HG03045 (cell line): ENCODE measurements at regions not wholly inside any gene's neighbourhood (a gene's known extent, or its start where the extent isn't known, plus 50 kb on each side); places are given as distances from the start of the nearest gene placed in this dataset.

Source experiments
- ATAC-seq: cut with Tn5 transposase; IDR thresholded peaks from one replicate; pipeline ENCODE4 v1.9.1; 2021; ENCODE audit warnings: mild to moderate bottlenecking, moderate library complexity; ENCODE audit not compliant: unreplicated experiment

DNA sequence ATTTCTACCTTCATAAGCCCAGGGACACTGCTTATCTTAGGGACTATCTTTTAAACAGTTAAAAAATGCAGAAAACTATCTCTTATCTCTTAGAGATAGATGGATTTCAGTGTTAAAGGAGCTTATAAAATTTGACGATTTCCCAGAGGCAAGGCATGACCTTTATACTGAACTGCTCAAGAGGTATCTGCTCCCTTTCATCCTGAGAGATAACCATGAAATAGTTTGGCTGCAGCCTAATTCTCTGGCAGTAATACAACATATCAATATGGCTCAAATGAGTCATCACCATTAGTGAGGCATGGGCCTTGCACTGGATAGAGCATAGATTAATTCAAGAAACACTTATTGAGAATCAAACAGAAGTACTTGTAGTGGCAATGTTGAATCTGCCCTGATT is 348.2 kb upstream of the GRIA3 start:
- no peak for ATAC-seq

DNA sequence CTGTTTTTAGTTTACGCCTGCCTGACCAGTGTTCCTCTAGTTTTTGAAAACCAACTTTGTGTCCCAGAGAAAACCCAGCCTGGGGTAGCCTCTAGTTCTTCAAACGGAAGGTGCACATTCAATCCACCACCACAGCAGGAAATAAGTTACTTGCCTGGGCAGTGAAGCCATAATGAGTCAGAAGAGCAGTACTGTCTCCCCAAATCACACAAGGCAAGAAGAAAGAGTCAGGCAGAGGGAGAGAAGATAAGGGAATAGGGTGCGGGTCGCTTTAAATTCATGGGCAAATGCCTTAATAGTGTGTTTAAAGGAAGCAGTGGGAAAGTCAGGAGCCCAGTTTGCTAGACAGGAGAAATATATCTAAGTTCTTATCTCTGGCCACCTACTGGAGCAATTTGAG is 333.8 kb upstream of the GRIA3 start:
- ATAC-seq, result no peak

DNA sequence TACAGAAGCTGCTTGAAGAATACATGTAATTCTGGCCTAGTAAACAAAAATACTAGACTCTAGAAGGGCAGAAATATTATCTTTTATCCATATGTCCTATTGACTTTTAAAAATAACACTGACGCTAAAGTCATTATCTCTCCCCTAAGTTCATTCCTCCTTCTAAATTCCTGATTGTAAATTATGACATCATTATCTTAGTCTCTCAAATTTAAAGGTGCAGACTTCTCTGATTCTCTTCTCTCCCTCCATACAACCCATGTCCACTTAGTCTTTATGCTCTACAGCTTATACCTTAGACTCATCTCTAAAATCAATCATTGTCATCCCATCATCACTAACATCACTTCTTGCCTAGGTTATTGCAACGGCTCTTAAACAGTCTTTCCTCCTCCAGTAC is 327.9 kb upstream of the GRIA3 start:
- ATAC-seq, result no peak

DNA sequence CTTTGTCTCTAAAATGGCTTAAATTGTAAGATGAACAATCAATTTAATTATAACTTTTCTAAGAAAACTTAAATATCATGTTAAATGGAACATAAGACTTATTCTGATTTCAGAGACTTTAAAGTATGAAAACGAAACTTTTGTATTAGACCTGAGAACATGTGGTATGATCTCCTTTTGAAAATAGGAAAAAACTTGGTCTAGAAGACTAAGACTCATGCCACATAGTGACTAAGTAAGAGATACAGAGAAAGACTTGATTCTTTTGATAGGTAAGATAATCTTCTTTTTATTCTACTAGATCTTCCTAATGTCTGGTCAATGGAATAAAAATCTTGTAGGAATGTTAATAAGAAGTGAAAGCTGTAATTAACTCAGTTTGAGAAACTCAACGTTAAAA is 326.3 kb upstream of the GRIA3 start:
- ATAC-seq, result no peak

DNA sequence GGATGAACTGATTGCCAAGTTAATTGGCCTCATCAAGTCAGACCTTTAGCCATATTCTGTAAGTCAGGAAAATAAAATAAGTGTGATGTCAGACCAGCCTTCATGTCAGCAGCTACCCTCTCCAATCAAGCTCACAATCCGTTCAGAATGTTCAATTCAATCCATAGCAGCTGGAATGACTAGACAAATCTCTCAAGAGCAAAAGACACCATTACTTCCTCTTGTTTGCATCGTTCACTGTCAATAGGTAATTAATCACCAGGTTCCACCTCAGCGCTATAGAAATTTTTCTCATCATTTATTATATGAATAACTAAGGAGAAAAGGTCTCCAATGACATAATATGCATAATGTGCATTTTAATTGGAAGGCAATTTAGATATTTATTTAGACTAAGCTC is 321.0 kb upstream of the GRIA3 start:
- ATAC-seq, result no peak

DNA sequence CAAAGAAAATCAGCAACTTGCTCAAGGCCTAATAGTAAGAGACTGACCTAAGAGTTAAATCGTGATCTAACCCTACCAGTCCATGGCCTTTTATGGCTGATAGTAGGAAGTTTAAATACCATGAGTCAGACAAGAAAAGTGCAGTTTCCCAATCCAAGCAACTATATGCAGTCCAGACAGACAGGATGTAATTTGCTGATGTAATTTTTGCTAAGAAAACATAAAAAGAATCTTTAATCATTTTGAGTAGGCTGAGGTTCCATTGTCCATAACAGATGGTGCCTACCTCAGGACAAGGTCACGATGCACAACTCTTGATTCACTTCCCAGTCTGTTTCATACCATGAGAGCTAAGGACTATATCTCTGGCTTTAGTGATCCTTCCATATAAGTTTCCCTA is 317.5 kb upstream of the GRIA3 start:
- ATAC-seq, result no peak

DNA sequence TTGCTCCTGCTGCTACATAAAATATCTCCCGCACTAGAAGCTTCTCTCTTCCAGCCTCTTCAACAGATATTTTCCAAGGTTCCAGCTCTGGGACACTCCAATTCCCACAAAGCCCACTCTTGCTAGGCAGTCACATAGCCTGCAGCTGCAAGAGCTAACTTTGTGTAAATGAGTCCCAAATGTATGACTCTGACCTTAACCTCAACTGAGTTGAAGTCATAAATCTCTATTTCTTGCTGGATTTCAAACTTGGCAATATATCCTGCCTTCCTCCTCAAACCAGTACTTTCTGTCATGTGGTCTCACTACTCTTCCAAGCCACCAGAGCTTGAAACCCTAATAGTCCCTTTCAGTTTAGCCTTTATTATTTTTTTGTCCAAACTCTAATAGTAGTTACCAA is 315.4 kb upstream of the GRIA3 start:
- ATAC-seq, result no peak

DNA sequence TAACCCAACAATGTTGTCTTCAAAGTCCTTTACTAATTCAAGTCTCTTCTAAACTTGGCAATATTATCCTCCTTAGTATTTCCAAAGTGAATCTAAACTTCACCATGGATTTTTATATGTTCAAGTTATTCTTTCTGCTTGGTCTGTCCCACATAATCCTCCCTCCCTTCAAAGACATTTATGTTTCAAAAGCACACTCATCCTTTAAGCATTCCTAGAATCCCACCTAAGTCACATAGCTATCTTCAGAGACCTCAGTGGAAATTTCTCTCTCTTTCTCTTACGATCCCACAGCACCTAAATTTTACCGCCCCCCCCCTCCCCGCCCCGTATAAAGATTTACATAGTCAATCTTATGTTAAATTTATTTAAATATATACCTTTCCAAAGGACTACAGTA is 314.9 kb upstream of the GRIA3 start:
- ATAC-seq, result no peak

DNA sequence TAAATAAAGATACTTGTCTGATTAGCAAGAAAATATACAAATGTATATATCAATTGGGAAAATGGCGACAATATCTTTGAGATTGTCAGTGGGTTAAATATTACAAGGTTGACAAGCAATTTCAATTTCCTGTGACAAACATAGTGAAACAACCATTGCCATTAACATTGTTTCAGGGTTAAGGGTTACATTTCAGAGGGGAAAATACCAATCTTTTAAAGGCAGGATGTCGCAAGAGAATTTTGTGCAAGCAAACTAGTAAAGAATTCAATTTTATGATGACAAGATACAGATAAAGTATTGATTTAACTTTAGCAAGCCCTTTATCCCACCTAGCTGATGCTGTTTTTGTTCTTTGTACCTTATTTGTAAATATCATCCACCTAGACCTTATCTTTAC is 305.8 kb upstream of the GRIA3 start:
- no peak for ATAC-seq

DNA sequence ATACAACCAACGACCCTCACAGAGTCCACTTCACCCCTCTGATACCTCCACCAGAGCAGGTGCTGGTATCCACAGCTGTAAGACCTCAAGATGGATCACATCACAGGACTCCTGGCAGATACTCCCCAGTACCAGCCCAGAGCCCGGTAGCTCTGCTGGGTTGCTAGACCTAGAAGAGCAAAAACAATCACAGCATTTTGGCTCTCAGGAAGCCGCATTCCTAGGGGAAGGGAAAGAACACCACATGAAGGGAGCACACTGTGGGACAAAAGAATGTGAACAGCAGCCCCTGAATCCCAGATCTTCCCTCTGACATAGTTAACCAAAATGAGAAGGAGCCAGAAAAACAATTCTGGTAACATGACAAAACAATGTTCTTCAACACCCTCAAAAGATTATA is 303.1 kb upstream of the GRIA3 start:
- ATAC-seq, result no peak

DNA sequence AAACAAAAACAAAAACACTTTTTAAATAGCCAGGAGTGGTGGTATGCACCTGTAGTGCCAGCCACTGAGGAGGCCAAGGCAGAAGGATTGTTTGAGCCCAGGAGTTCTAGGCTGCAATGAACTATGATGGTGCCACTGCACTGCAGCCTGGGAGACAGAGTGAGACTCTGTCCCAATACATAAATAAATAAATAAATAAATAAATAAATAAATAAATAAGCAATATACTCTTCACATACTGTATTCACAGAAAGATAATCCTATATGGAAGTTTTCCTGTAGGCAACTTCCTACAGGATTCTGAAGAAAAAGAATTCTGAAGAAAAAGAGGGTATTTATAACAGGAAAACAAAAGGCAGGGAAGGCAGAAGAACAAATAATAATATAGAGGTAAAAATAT is 293.3 kb upstream of the GRIA3 start:
- no peak for ATAC-seq

DNA sequence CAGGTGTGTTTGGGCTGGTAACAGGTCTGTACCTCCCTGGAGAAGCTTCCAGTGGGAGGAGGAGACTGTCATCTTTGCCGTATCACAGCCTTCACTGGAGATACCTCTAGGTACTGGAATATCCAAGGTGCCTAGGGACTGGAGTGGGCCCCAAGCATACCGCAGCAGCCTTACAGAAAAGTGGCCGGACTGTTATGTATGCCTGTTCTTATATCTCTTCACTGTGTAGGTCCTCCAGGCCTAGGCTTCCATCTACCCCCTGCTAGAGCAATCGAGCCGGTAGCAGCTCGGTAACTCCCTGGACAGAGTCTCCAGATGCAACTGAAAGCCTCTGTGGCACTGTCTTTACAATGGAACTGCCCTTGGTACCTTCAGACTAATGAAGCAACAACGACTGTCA is 277.4 kb upstream of the GRIA3 start:
- ATAC-seq, result no peak

DNA sequence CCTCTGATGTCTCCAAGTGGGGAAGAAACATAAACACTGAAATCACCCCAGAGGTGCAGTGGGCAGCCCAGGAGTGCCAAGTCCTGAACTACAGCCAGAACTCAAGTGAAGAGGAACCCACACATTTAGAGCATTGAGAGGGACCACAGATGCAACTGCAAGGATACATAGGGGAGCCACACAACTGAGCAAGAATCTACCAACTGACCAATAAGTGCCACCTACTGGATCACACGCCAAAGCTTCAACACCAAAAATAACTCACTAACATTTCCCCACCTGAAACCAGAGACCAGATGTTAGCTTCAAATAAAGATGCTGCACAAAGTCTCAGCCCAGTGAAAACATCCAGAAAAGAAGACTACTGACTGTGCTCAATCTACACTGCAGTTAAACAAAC is 276.7 kb upstream of the GRIA3 start:
- no peak for ATAC-seq

DNA sequence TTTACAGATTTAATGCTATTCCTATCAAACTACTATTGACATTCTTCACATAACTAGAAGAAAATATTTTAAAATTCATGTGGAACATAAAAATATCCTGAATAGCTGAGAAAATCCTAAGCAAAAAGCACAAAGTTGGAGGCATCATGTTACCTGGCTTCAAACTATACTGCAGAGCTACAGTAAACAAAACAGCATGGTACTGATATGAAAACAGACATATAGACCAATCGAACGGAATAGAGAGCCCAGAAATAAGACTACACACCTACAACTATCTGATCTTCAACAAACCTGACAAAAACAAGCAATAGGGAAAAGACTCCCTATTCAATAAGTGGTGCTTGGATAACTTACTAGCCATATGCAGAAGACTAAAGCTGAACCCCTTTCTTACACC is 273.4 kb upstream of the GRIA3 start:
- no peak for ATAC-seq

DNA sequence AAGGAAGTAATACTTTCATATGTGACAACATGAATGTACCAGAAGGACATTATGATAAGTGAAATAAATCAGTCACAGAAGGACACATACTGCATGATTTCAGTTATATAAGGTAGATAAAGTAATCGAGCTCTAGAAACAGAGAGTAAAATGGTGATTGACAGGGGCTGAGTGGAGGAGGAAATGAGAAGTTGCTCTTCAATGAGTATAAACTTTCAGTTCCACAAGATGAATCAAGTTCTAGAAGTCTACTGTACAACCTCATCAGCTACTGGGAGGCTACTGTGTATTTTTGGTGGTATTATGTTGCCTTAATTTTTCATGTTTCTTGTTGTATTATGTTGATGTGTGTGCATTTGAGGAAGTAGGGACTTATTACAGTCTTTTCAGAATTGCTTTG is 270.9 kb upstream of the GRIA3 start:
- no peak for ATAC-seq

DNA sequence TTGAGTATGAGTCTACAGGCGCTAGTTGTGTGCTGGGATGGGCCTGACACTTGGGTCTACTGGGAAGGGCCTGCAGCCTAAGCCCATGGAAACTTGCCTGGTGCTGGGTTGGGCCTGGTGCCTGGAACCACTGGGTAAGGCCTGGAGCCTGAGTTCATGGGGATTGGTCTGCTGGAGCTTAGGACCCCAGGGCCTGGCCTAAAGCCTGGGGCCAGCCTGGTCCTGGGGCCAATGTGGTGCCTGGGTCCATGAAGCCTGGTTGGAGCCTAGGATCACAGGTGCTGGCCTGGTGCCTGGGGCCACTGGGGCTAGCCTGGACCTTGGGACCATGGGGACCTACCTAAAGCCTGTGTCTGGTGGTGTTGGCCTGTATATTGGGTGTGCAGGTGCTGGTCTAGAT is 270.3 kb upstream of the GRIA3 start:
- ATAC-seq, result no peak

DNA sequence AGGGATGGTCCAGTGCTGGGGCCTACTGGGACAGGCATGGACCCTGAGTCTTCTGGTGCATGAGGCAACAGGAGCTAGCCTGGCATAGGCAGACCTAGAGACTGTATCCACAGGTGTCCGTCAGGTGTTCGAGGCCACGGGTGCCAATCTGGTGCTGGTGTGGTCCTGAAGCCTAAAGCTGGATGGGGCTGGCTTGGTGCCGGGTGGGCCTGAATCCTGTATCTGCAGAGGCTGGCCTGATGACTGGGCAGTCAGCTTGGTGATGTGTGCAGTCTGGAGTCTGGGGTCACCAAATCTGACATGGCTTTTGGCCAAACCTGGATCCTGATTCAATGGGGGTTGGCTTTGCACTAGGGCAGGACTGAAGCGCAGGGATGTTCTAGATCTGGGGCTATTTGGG is 269.8 kb upstream of the GRIA3 start:
- no peak for ATAC-seq

DNA sequence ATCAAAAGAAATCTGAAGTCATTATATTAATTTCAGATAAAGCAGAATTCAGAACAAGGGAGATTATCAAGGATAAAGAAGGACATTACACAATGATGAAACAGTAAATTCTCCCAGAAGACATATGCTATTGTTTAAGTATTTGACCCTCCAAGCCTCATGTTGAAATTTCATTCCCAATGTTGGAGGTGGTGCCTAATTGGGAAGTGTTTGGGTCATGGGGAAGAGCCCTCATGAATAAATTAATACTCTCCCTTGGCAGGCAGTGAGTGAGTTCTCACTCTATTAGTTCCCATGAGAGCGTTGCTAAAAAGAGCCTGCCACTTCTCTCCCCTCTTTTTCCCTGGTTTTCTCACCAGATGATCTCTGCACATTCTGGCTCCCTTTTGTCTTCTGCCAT is 249.9 kb upstream of the GRIA3 start:
- no peak for ATAC-seq

DNA sequence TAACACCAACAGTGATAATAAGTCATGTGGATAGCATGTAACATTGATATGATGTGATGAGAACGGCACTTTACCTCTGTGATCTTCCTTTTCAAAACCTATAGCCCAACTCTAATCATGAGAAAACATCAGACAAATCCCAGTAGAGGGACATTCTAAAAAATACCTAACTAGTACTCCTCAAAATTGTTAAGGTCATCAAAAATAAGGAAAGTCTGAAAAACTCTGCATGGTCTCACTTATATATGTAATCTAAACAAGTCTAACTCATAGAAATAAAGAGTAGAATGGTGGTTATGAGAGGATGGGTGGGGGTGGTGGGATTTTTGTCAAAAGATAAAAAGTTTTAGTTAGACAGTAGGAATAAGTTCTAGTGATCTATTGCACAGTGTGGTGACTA is 243.9 kb upstream of the GRIA3 start:
- no peak for ATAC-seq

DNA sequence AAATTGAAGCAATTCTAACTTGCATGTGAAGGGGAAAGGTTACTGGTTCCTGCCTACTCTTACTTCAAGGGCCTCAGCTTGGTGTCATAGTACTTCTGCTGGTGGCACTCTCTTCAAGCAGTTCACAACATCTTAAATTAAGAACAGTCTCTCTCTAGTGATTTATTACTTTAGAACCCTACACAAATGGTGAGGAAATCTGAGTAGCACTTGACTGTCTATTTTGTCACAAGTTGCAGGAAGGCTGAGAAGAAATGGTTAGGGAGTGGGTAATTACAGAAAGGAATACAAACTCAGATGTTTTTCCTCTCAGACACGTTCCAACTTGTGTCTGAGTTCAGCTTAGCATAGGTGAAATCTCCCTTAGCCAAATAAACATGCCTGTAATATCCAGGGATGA is 242.3 kb upstream of the GRIA3 start:
- ATAC-seq, result no peak

DNA sequence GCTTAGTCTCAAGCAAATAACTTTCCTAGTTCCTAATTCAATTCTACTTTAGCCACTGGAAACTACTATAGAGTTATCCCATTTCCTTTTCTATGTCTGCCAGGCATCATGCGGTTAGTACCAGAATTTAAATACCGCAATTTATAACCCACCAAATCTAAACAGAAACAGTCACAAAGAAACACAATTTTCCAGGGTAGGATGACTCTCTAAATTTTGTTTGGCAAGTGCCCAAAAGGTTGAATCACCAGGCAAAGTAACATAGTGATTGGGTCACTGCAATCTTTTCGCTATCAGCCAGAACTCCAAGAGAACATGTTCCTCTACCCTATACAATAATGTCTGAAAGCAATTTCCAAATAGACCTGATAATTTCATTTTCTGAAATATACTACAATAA is 240.2 kb upstream of the GRIA3 start:
- ATAC-seq, result no peak

DNA sequence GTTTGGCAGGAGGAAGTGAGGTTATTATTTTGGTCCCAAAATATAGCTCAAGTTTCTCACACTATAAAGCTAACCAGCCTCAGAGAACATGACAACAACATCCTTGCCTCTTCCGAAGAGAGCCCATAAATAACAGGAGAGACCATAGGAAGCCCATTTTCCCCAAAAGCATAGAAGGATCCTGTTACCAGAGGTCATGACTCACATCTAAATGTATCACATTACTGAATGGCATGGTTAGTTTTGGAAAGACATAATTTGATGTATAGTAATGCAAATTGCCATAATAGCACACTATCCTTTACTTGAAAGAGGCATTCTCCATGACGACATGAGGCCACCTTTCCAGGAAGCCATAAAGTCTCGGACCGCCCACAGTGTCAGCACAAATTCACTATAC is 238.8 kb upstream of the GRIA3 start:
- ATAC-seq, result no peak

DNA sequence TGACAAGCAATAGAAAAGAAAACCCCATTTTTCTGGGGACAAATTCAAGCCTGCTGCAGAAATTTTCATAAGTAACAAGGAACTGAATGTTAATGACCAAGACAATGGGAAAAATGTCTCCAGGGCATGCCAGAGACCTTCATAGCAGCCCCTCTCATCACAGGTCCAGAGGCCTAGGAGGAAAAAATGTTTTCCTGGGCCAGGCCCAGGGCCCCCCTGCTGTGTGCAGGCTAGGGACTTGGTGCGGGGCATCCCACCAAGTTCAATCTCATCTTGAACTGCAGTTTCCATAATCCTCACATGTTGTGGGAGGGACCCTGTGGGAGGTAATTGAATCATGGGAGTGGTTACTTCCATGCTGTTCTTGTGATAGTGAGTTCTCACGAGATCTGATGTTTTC is 211.5 kb upstream of the GRIA3 start:
- ATAC-seq, result no peak

DNA sequence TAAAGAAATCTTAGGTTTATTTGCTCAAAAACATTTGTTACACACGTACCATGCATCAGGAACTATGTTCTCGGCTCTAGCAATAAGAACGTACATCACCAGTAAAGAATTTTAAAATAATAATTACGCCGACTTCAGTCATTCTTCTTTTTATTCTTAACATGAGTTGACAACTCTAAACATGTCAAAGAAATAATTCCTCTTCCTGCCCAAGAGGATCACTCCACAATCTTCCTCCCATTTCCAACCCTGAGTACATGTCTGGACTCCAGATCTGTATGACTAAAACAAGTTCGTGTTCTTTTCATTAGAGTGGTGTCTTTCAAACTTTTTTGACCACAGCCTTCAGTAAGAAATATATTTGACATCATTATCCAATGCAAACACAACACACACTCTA is 201.6 kb upstream of the GRIA3 start:
- ATAC-seq, result no peak
